KMS-11 (cell line): ENCODE measurements at regions not wholly inside any gene's neighbourhood (a gene's known extent, or its start where the extent isn't known, plus 50 kb on each side); places are given as distances from the start of the nearest gene placed in this dataset.

Source experiments
- H2AFZ ChIP-seq: fragments of 200-600 bp; sonication (generic); 2 replicates; pipeline ENCODE4 v1.6.1; 2016; ENCODE audit warnings: antibody characterized with exemption, mixed run types, low read depth
- H3K27ac ChIP-seq: fragments of 200-600 bp; sonication (generic); 2 replicates; pipeline ENCODE4 v1.6.1; 2016; ENCODE audit warnings: mild to moderate bottlenecking, mixed run types
- H3K27me3 ChIP-seq: fragments of 200-600 bp; sonication (generic); 2 replicates; pipeline ENCODE4 v1.6.1; 2017; ENCODE audit warnings: mild to moderate bottlenecking, low read depth, mixed run types, moderate library complexity; ENCODE audit not compliant: insufficient read depth
- H3K36me3 ChIP-seq: fragments of 200-600 bp; sonication (generic); 2 replicates; pipeline ENCODE4 v1.6.1; 2017; ENCODE audit warnings: mild to moderate bottlenecking, mixed run types; ENCODE audit not compliant: insufficient read depth
- H3K4me1 ChIP-seq: fragments of 200-600 bp; sonication (generic); 2 replicates; pipeline ENCODE4 v1.6.1; 2016; ENCODE audit warnings: mild to moderate bottlenecking, low read depth, mixed run types; ENCODE audit not compliant: poor library complexity, severe bottlenecking
- H3K4me2 ChIP-seq: fragments of 200-600 bp; sonication (generic); 2 replicates; pipeline ENCODE4 v1.7.0; 2016; ENCODE audit warnings: mild to moderate bottlenecking, mixed run types
- H3K4me3 ChIP-seq: fragments of 200-600 bp; sonication (generic); IDR thresholded peaks from 2 replicates; pipeline ENCODE4 v1.6.1; 2017; ENCODE audit warnings: low read depth, low read length, mixed read lengths; ENCODE audit not compliant: insufficient read depth
- H3K79me2 ChIP-seq: fragments of 200-600 bp; sonication (generic); 2 replicates; pipeline ENCODE4 v1.6.1; 2016; ENCODE audit warnings: low read depth, mixed run types; ENCODE audit not compliant: insufficient read depth
- H3K9ac ChIP-seq: fragments of 200-600 bp; sonication (generic); 2 replicates; pipeline ENCODE4 v1.6.1; 2016; ENCODE audit warnings: mild to moderate bottlenecking, mixed run types
- H4K20me1 ChIP-seq: fragments of 200-600 bp; sonication (generic); 2 replicates; pipeline ENCODE4 v1.6.1; 2016; ENCODE audit warnings: mild to moderate bottlenecking, mixed run types; ENCODE audit not compliant: insufficient read depth
- CTCF ChIP-seq: fragments of 200-600 bp; sonication (generic); conservative IDR thresholded peaks from 2 replicates; pipeline ENCODE4 v1.6.1; 2017; ENCODE audit warnings: low read depth, mild to moderate bottlenecking, antibody characterized with exemption, low read length, moderate library complexity, mixed read lengths

GRCh38 chr10:63915240-63915639, 394.0 kb downstream of the REEP3 start:
- Histone ChIP-seq H3K4me1 (no peaks in the 10 kb centered on the region), H3K9ac (no peak overlapping the region), H3K79me2 (no peaks in the 10 kb centered on the region), H3K4me3 (no peak overlapping the region), H3K36me3 (no peaks in the 10 kb centered on the region), H3K4me2 (no peak overlapping the region), H3K27ac (no peak overlapping the region), H2AFZ (no peak overlapping the region), H4K20me1 (no peaks in the 10 kb centered on the region), H3K27me3 (no peaks in the 10 kb centered on the region)
- no peak for TF ChIP-seq CTCF

- H2AFZ ChIP-seq, result no peak overlapping the region
- no peak overlapping the region for H3K4me2 ChIP-seq
- H3K9ac ChIP-seq, result no peak overlapping the region
- H3K36me3 ChIP-seq, result no peaks in the 10 kb centered on the region
- H4K20me1 ChIP-seq, result no peaks in the 10 kb centered on the region
- TF ChIP-seq CTCF, result no peak
- H3K79me2 ChIP-seq, result no peaks in the 10 kb centered on the region
- H3K27ac ChIP-seq, result no peak overlapping the region
- H3K27me3 ChIP-seq, result no peaks in the 10 kb centered on the region
- no peak overlapping the region for H3K4me3 ChIP-seq
- no peaks in the 10 kb centered on the region for H3K4me1 ChIP-seq
Observed at GRCh38 chr10:63917363-63917762, 396.2 kb downstream of the REEP3 start.

GRCh38 chr10:63919575-63920279, 398.5 kb downstream of the REEP3 start:
- no peaks in the 10 kb centered on the region for H3K4me1 ChIP-seq
- H3K79me2 ChIP-seq, result no peaks in the 10 kb centered on the region
- H3K9ac ChIP-seq, result no peak overlapping the region
- no peak for TF ChIP-seq CTCF
- no peak overlapping the region for H3K27ac ChIP-seq
- no peaks in the 10 kb centered on the region for H3K36me3 ChIP-seq
- no peak overlapping the region for H3K4me2 ChIP-seq
- no peaks in the 10 kb centered on the region for H3K27me3 ChIP-seq
- no peak overlapping the region for H2AFZ ChIP-seq
- H4K20me1 ChIP-seq, result no peaks in the 10 kb centered on the region
- no peak overlapping the region for H3K4me3 ChIP-seq

GRCh38 chr10:63920926-63921325, 399.7 kb downstream of the REEP3 start:
- Histone ChIP-seq H3K4me1 (no peaks in the 10 kb centered on the region), H4K20me1 (no peaks in the 10 kb centered on the region), H3K79me2 (no peaks in the 10 kb centered on the region), H3K9ac (no peak overlapping the region), H3K27me3 (no peaks in the 10 kb centered on the region), H3K4me2 (no peak overlapping the region), H3K27ac (no peak overlapping the region), H2AFZ (no peak overlapping the region), H3K4me3 (no peak overlapping the region), H3K36me3 (no peaks in the 10 kb centered on the region)
- no peak for TF ChIP-seq CTCF
